Mucosa of gallbladder (tissue), 1 donor: ENCODE measurements at regions not wholly inside any gene's neighbourhood (a gene's known extent, or its start where the extent isn't known, plus 50 kb on each side); places are given as distances from the start of the nearest gene placed in this dataset.
"Not testable (repeated sequence)": the region's sequence is repeated elsewhere in the genome, so short reads cannot be mapped to it uniquely, and the experiment has no call there.

Experiments
- DNase-seq: peaks from one replicate; pipeline ENCODE4 v3.0.0-alpha.2; 2020; ENCODE audit warnings: low spot score
- donor health status: DM: no; HTN: no; CAD: no.

GRCh38 chr4:164095313-164096110 is 601.0 kb downstream of the TMA16 start:
- no peak for DNase-seq

- DNase-seq, result no peak
Observed at GRCh38 chr4:164096766-164097518, 602.5 kb downstream of the TMA16 start.

GRCh38 chr4:164100741-164101365 is 606.4 kb downstream of the TMA16 start:
- not testable (repeated sequence) for DNase-seq

GRCh38 chr4:164108971-164109370 is 614.5 kb downstream of the TMA16 start:
- no peak for DNase-seq

- DNase-seq, result no peak
Observed at GRCh38 chr4:164109503-164109902, 615.0 kb downstream of the TMA16 start.

GRCh38 chr4:164115236-164115635 is 620.7 kb downstream of the TMA16 start:
- no peak for DNase-seq

GRCh38 chr4:164116286-164116685 is 621.8 kb downstream of the TMA16 start:
- no peak for DNase-seq

GRCh38 chr4:164134388-164134787 is 619.5 kb upstream of the SMIM31 start:
- no peak for DNase-seq

GRCh38 chr4:164136180-164136616 is 617.7 kb upstream of the SMIM31 start:
- DNase-seq, result no peak

GRCh38 chr4:164138521-164138920 is 615.4 kb upstream of the SMIM31 start:
- no peak for DNase-seq

- no peak for DNase-seq
Observed at GRCh38 chr4:164139291-164139690, 614.6 kb upstream of the SMIM31 start.

GRCh38 chr4:164141755-164142375 is 612.1 kb upstream of the SMIM31 start:
- DNase-seq, result not testable (repeated sequence)

- no peak for DNase-seq
Observed at GRCh38 chr4:164154416-164154815, 599.5 kb upstream of the SMIM31 start.

GRCh38 chr4:164169591-164169990 is 584.3 kb upstream of the SMIM31 start:
- no peak for DNase-seq

GRCh38 chr4:164177153-164177552 is 576.8 kb upstream of the SMIM31 start:
- DNase-seq, result no peak

- no peak for DNase-seq
Observed at GRCh38 chr4:164177753-164178152, 576.2 kb upstream of the SMIM31 start.

GRCh38 chr4:164188236-164188635 is 565.7 kb upstream of the SMIM31 start:
- no peak for DNase-seq

GRCh38 chr4:164192844-164193243 is 561.1 kb upstream of the SMIM31 start:
- no peak for DNase-seq

GRCh38 chr4:164193676-164194075 is 560.3 kb upstream of the SMIM31 start:
- no peak for DNase-seq

GRCh38 chr4:164197556-164197955 is 556.4 kb upstream of the SMIM31 start:
- no peak for DNase-seq

GRCh38 chr4:164203476-164203875 is 550.5 kb upstream of the SMIM31 start:
- no peak for DNase-seq

GRCh38 chr4:164204434-164204833 is 549.5 kb upstream of the SMIM31 start:
- DNase-seq, result no peak
